HT1080 (cell line): ENCODE measurements at regions not wholly inside any gene's neighbourhood (a gene's known extent, or its start where the extent isn't known, plus 50 kb on each side); places are given as distances from the start of the nearest gene placed in this dataset.

ENCODE experiments used
- DNase-seq: peaks from one replicate; pipeline ENCODE4 v3.0.0-alpha.2; 2015; ENCODE audit warnings: low read depth

GRCh38 chr4:79088946-79089691 is 149.9 kb upstream of the PAQR3 start:
- no peak for DNase-seq

GRCh38 chr4:79087071-79087470 is 147.8 kb upstream of the PAQR3 start:
- DNase-seq = no peak

- DNase-seq = no peak
Measured at GRCh38 chr4:79083406-79084010, 144.3 kb upstream of the PAQR3 start.

GRCh38 chr4:79082997-79083396 is 143.8 kb upstream of the PAQR3 start:
- DNase-seq = no peak

GRCh38 chr4:79081973-79082372 is 142.7 kb upstream of the PAQR3 start:
- no peak for DNase-seq

- no peak for DNase-seq
Measured at GRCh38 chr4:79078339-79078738, 139.1 kb upstream of the PAQR3 start.

GRCh38 chr4:79074040-79074439 is 134.8 kb upstream of the PAQR3 start:
- DNase-seq = no peak

- no peak for DNase-seq
Measured at GRCh38 chr4:79073471-79073870, 134.2 kb upstream of the PAQR3 start.

- DNase-seq = no peak
Measured at GRCh38 chr4:79065262-79065661, 126.0 kb upstream of the PAQR3 start.

- DNase-seq = no peak
Measured at GRCh38 chr4:79064806-79065205, 125.6 kb upstream of the PAQR3 start.

- DNase-seq = no peak
Measured at GRCh38 chr4:79059631-79060399, 120.6 kb upstream of the PAQR3 start.

- no peak for DNase-seq
Measured at GRCh38 chr4:79057772-79058171, 118.5 kb upstream of the PAQR3 start.

- no peak for DNase-seq
Measured at GRCh38 chr4:79053754-79054153, 114.5 kb upstream of the PAQR3 start.

GRCh38 chr4:79050541-79050880 is 111.3 kb upstream of the PAQR3 start:
- no peak for DNase-seq

GRCh38 chr4:79049840-79050540 is 110.8 kb upstream of the PAQR3 start:
- DNase-seq = no peak

- no peak for DNase-seq
Measured at GRCh38 chr4:79048878-79049277, 109.6 kb upstream of the PAQR3 start.

GRCh38 chr4:79047316-79047715 is 108.1 kb upstream of the PAQR3 start:
- DNase-seq = no peak

GRCh38 chr4:79046016-79046592 is 106.9 kb upstream of the PAQR3 start:
- DNase-seq = no peak

GRCh38 chr4:79044141-79044659 is 105.0 kb upstream of the PAQR3 start:
- no peak for DNase-seq

GRCh38 chr4:79043138-79043537 is 103.9 kb upstream of the PAQR3 start:
- DNase-seq = no peak

GRCh38 chr4:79042079-79042674 is 102.9 kb upstream of the PAQR3 start:
- DNase-seq = peak; percentile 38
